ENCODE measurements at regions not wholly inside any gene's neighbourhood (a gene's known extent, or its start where the extent isn't known, plus 50 kb on each side); places are given as distances from the start of the nearest gene placed in this dataset.
A peak's percentile ranks its signal among the peaks of the same experiment; 100 is the strongest.

GRCh38 chr3:162769564-162769963, 1273.0 kb downstream of the OTOL1 start:
- no peak overlapping the region for H3K9ac ChIP-seq (ENCODE audit: low read length)
- intact Hi-C loops (cut with micrococcal nuclease) = no loop called here
- no peak overlapping the region for H2AFZ ChIP-seq (ENCODE audit: low read length)
- H4K20me1 ChIP-seq (ENCODE audit: low read length) = no peaks in the 10 kb centered on the region
- H3K4me3 ChIP-seq (ENCODE audit: low read length) = no peak overlapping the region
- no peaks in the 10 kb centered on the region for H3K79me2 ChIP-seq (ENCODE audit: low read length)
- H3F3A ChIP-seq (ENCODE audit: low read length, unreplicated experiment) = no peaks in the 10 kb centered on the region
- no peak overlapping the region for H3K4me2 ChIP-seq (ENCODE audit: low read length)
- no TSS peak for BruUV-seq (replicated peaks)
- TF ChIP-seq EZH2 (IDR thresholded peaks at IDR 0.05; ENCODE audit: low read length, unreplicated experiment) (no peak), CTCF (conservative IDR thresholded peaks at IDR 0.05; ENCODE audit: low read depth, low read length) (no peak), EZH2phosphoT487 (IDR thresholded peaks at IDR 0.05; ENCODE audit: borderline replicate concordance, low read length) (no peak)
- H3K27ac ChIP-seq (ENCODE audit: low read length) = no peak overlapping the region
- peak; percentile 84 for ATAC-seq
- DNase-seq = peak; percentile 53
- no peaks in the 10 kb centered on the region for H3K36me3 ChIP-seq (ENCODE audit: low read depth, low read length)
- ChIA-PET CTCF (no interaction called here), POLR2A (ENCODE audit: unreplicated experiment) (no interaction called here)
- no peaks in the 10 kb centered on the region for H3K27me3 ChIP-seq (ENCODE audit: low read length)
- no peaks in the 10 kb centered on the region for H3K9me2 ChIP-seq (replicated peaks; ENCODE audit: low read length)
- H3K9me3 ChIP-seq (ENCODE audit: low read length) = no peaks in the 10 kb centered on the region
- H3K4me1 ChIP-seq (ENCODE audit: insufficient read depth, low read length) = no peaks in the 10 kb centered on the region

GRCh38 chr3:162770551-162770950, 1273.9 kb downstream of the OTOL1 start:
- TF ChIP-seq CTCF (conservative IDR thresholded peaks at IDR 0.05; ENCODE audit: low read depth, low read length) = no peak
- no peak for ATAC-seq
- H3K4me2 ChIP-seq (ENCODE audit: low read length) = no peak overlapping the region
- H3K36me3 ChIP-seq (ENCODE audit: low read depth, low read length) = no peaks in the 10 kb centered on the region
- no peak overlapping the region for H3K4me3 ChIP-seq (ENCODE audit: low read length)
- intact Hi-C loops (cut with micrococcal nuclease) = no loop called here
- POLR2A ChIA-PET (ENCODE audit: unreplicated experiment) = no interaction called here
- H3K4me1 ChIP-seq (ENCODE audit: insufficient read depth, low read length) = no peaks in the 10 kb centered on the region
- H2AFZ ChIP-seq (ENCODE audit: low read length) = no peak overlapping the region
- BruUV-seq (replicated peaks) = no TSS peak
- no peaks in the 10 kb centered on the region for H3K79me2 ChIP-seq (ENCODE audit: low read length)
- no peak for DNase-seq
- CTCF ChIA-PET = no interaction called here
- H4K20me1 ChIP-seq (ENCODE audit: low read length) = no peaks in the 10 kb centered on the region
- no peaks in the 10 kb centered on the region for H3K9me2 ChIP-seq (replicated peaks; ENCODE audit: low read length)
- no peaks in the 10 kb centered on the region for H3F3A ChIP-seq (ENCODE audit: low read length, unreplicated experiment)
- no peaks in the 10 kb centered on the region for H3K27me3 ChIP-seq (ENCODE audit: low read length)
- no peak overlapping the region for H3K9ac ChIP-seq (ENCODE audit: low read length)
- no peak overlapping the region for H3K27ac ChIP-seq (ENCODE audit: low read length)
- H3K9me3 ChIP-seq (ENCODE audit: low read length) = no peaks in the 10 kb centered on the region

GRCh38 chr3:162774613-162775100, 1278.0 kb downstream of the OTOL1 start:
- no TSS peak for BruUV-seq (replicated peaks)
- no peak for ATAC-seq

More at GRCh38 chr3:162774613-162775100, 1278.0 kb downstream of the OTOL1 start:
- H3K9ac ChIP-seq (ENCODE audit: low read length) = no peak overlapping the region
- no peak overlapping the region for H2AFZ ChIP-seq (ENCODE audit: low read length)
- H3K36me3 ChIP-seq (ENCODE audit: low read depth, low read length) = no peaks in the 10 kb centered on the region
- intact Hi-C loops (cut with micrococcal nuclease) = no loop called here
- no peaks in the 10 kb centered on the region for H3K9me3 ChIP-seq (ENCODE audit: low read length)
- no peak overlapping the region for H3K27ac ChIP-seq (ENCODE audit: low read length)
- no peak overlapping the region for H3K4me3 ChIP-seq (ENCODE audit: low read length)
- H3K9me2 ChIP-seq (replicated peaks; ENCODE audit: low read length) = no peaks in the 10 kb centered on the region
- no peak for TF ChIP-seq EZH2 (IDR thresholded peaks at IDR 0.05; ENCODE audit: low read length, unreplicated experiment)
- no peak for TF ChIP-seq EZH2phosphoT487 (IDR thresholded peaks at IDR 0.05; ENCODE audit: borderline replicate concordance, low read length)
- no peak for TF ChIP-seq CTCF (conservative IDR thresholded peaks at IDR 0.05; ENCODE audit: low read depth, low read length)
- DNase-seq = no peak
- no peak overlapping the region for H3K4me2 ChIP-seq (ENCODE audit: low read length)
- no peaks in the 10 kb centered on the region for H4K20me1 ChIP-seq (ENCODE audit: low read length)
- H3F3A ChIP-seq (ENCODE audit: low read length, unreplicated experiment) = no peaks in the 10 kb centered on the region
- ChIA-PET POLR2A (ENCODE audit: unreplicated experiment) (no interaction called here), CTCF (no interaction called here)
- no peaks in the 10 kb centered on the region for H3K4me1 ChIP-seq (ENCODE audit: insufficient read depth, low read length)
- no peaks in the 10 kb centered on the region for H3K27me3 ChIP-seq (ENCODE audit: low read length)
- H3K79me2 ChIP-seq (ENCODE audit: low read length) = no peaks in the 10 kb centered on the region
